GM12865 (cell line): ENCODE measurements at regions not wholly inside any gene's neighbourhood (a gene's known extent, or its start where the extent isn't known, plus 50 kb on each side); places are given as distances from the start of the nearest gene placed in this dataset.
"Not testable (repeated sequence)": the region's sequence is repeated elsewhere in the genome, so short reads cannot be mapped to it uniquely, and the experiment has no call there.

Experiments used
- DNase-seq: peaks from one replicate; pipeline ENCODE4 v3.0.0; 2010; ENCODE audit warnings: low read depth
- H3K4me3 ChIP-seq: 2 replicates; pipeline ENCODE4 v1.5.1; 2011; ENCODE audit warnings: mild to moderate bottlenecking, low read depth, low read length, control low read depth
- CTCF ChIP-seq: IDR thresholded peaks from 2 replicates; pipeline ENCODE4 v1.5.1; 2011; ENCODE audit warnings: low read length, control low read depth, low read depth, inconsistent platforms; ENCODE audit not compliant: insufficient read depth; ENCODE audit errors: missing control alignments

DNA sequence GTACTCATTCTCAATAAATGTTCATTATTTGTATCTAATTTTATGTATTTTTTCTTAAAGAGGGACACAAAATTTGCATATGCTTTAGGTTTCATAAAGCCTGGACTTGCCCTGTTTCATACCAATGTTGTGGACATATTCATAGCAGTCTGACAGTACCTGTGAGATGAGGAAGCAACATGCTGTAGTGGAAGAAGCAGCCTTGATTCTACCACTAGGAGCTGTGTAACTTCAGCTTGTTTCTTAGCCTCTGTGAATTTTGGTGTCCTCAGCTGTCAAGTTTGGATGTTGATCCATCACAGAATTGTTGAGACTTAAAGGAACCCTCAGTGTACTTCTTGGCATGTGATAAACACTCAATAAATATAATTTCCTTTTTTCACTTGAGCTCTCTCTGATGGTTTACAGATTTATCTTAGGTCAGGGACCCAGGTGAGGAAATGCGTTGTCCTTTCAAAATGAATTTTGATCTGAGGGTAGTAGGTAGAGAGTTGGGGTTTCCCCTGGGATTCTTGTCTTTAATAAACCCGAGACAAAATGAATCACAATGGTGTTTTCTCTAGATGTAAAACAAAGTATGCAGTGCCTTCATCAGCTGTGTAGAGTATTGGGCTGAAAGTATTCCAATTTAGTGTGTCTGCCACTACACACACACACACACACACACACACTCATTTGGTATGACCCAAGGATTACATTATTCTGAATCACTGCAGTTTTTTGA lies 152.1 kb downstream of the KCNRG start:
- no peak for TF ChIP-seq CTCF
- peak; percentile 30 for DNase-seq
- no peak overlapping the region for H3K4me3 ChIP-seq

DNA sequence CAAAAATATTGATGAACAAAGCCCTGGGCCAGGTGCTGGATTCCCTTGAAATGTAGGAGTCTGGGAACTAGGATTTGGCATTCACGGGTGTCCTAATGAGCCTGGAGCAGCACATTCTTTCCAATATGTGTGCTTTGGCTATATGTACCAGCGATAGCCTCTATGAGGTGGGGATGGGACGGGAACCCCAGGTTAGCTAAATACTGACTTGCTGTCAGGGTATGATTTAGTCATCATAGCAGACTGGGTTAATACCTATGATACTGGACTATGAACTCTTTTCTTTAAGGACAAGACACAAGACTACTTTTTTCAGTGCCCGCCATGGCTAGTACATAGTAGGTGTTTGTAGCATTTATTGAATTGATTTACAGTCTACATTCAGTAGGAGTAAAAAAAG lies 152.7 kb downstream of the KCNRG start:
- no peak for DNase-seq
- TF ChIP-seq CTCF: no peak
- H3K4me3 ChIP-seq: no peak overlapping the region

- TF ChIP-seq CTCF: no peak
- H3K4me3 ChIP-seq: no peak overlapping the region
- DNase-seq: no peak
Measured at GRCh38 chr13:50168786-50169185, 153.5 kb downstream of the KCNRG start.

GRCh38 chr13:50170447-50171037 lies 155.3 kb downstream of the KCNRG start:
- no peak for TF ChIP-seq CTCF
- no peak overlapping the region for H3K4me3 ChIP-seq
- DNase-seq: no peak

DNA sequence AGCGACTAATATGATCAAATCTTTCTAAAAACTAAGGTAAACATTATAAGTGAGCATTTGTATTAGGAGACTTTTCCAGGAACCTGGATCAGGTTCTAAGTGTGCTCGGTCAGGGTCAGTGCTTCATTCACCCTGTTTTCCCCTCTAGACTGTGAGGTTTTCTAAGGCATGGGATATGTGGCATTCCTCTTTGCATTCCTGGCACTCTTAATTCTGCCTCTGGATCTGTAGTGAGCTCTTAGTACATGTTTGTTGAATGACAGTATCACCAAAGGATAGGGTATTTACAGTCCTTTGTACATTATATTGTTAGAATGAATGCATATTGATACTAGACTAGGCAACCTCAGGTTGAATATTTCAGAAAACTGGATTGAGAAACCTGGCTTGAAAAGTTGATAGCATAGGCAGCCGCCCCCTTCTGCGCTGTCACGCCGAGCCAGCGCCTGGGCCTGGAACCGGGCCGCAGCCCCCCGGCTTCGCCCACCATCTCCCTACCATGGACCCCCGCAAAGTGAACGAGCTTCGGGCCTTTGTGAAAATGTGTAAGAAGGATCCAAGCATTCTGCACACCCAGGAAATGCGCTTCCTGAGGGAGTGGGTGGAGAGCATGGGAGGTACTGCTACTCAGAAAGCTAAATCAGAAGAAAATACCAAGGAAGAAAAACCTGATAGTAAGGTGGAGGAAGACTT lies 156.5 kb downstream of the KCNRG start:
- no peak for DNase-seq
- no peak for TF ChIP-seq CTCF
- H3K4me3 ChIP-seq: no peak overlapping the region

DNA sequence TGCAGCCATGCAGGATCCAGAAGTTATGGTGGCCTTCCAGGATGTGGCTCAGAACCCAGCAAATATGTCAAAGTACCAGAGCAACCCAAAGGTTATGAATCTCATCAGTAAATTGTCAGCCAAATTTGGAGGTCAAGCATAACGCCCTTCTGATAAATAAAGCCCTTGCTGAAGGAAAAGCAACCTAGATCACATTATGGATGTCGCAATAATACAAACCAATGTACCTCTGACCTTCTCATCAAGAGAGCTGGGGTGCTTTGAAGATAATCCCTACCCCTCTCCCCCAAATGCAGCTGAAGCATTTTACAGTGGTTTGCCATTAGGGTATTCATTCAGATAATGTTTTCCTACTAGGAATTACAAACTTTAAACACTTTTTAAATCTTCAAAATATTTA lies 157.8 kb downstream of the KCNRG start:
- H3K4me3 ChIP-seq: not testable (repeated sequence)

DNA sequence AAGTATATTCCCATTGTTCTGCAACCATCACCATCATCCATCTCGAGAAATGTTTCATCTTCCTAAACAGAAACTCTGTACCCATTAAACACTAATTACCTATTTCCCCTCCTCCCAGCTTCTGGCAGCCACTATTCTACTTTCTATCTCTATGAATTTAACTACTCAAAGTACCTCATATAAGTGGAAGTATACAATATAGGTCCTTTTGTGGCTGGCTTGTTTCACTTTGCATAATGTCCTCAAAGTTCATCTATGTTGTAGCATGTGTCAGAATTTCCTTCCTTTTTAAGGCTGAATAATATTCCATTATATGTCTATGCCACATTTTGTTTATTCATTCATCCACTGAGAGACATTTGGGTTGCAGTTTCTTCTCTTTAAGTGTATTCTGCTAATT lies 159.4 kb downstream of the KCNRG start:
- no peak for TF ChIP-seq CTCF
- H3K4me3 ChIP-seq: no peak overlapping the region
- DNase-seq: no peak

More for the DNA sequence above, 157.8 kb downstream of the KCNRG start:
- not testable (repeated sequence) for DNase-seq
